Panc1 (cell line): ENCODE measurements at regions not wholly inside any gene's neighbourhood (a gene's known extent, or its start where the extent isn't known, plus 50 kb on each side); places are given as distances from the start of the nearest gene placed in this dataset.

Experiments used
- REST ChIP-seq, 2 experiments: IDR thresholded peaks; 2 replicates each; pipeline ENCODE4 v1.6.1; 2011 to 2012; ENCODE audit warnings: low read depth in 2 of 2, control low read depth in 1 of 2, low read length in 1 of 2, mild to moderate bottlenecking in 1 of 2, moderate library complexity in 1 of 2; ENCODE audit not compliant: insufficient read depth in 1 of 2
- TCF7L2 ChIP-seq: IDR thresholded peaks from 2 replicates; pipeline ENCODE4 v1.6.1; 2011; ENCODE audit warnings: mild to moderate bottlenecking, low read depth, low read length, inconsistent platforms
- TF ChIP-seq, protein P1 (sequence below): fragments of 450-650 bp; IDR thresholded peaks from 2 replicates; pipeline ENCODE4 v1.5.1; 2017; ENCODE audit warnings: mild to moderate bottlenecking

- TF ChIP-seq, protein P1, sequence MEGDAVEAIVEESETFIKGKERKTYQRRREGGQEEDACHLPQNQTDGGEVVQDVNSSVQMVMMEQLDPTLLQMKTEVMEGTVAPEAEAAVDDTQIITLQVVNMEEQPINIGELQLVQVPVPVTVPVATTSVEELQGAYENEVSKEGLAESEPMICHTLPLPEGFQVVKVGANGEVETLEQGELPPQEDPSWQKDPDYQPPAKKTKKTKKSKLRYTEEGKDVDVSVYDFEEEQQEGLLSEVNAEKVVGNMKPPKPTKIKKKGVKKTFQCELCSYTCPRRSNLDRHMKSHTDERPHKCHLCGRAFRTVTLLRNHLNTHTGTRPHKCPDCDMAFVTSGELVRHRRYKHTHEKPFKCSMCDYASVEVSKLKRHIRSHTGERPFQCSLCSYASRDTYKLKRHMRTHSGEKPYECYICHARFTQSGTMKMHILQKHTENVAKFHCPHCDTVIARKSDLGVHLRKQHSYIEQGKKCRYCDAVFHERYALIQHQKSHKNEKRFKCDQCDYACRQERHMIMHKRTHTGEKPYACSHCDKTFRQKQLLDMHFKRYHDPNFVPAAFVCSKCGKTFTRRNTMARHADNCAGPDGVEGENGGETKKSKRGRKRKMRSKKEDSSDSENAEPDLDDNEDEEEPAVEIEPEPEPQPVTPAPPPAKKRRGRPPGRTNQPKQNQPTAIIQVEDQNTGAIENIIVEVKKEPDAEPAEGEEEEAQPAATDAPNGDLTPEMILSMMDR, result no peak
- TF ChIP-seq TCF7L2 (no peak), REST (IDR thresholded peaks at IDR 0.05; ENCODE audit: insufficient read depth in 1 of 2, low read depth in 2 of 2, low read length in 1 of 2) (no peak)
Observed at GRCh38 chr6:149196091-149196490, 121.4 kb upstream of the TAB2 start.
